A673 (cell line): ENCODE measurements at regions not wholly inside any gene's neighbourhood (a gene's known extent, or its start where the extent isn't known, plus 50 kb on each side); places are given as distances from the start of the nearest gene placed in this dataset.

Experiments
- BruUV-seq: library from RNA; stranded (reverse); fragments of 400-500 nt; replicated peaks from 2 replicates; lab custom pipeline; 2021; lab: Mats Ljungman, UMichigan
- CTCF ChIA-PET: fragments of 300-600 bp; sonication (Branson Sonifier 250); formaldehyde crosslinking; loops from one replicate; lab custom pipeline; 2022; ENCODE audit warnings: antibody characterized with exemption; lab: Charles Lee
- POLR2A ChIA-PET: fragments of 300-600 bp; sonication (Branson Sonifier 250); formaldehyde crosslinking; loops from one replicate; lab custom pipeline; 2022; ENCODE audit warnings: antibody characterized with exemption; ENCODE audit not compliant: low non-redundant PET; lab: Charles Lee
- DNase-seq: peaks from one replicate; pipeline ENCODE4 v3.0.0-alpha.2; 2015; ENCODE audit warnings: low spot score
- H3K27ac ChIP-seq: fragments of 200-600 bp; sonication (generic); 2 replicates; pipeline ENCODE4 v1.5.1; 2016; ENCODE audit warnings: mixed run types, low read depth, mild to moderate bottlenecking, mixed read lengths, antibody characterized with exemption, low read length; ENCODE audit not compliant: poor library complexity, severe bottlenecking
- H3K27me3 ChIP-seq: fragments of 200-600 bp; sonication (generic); replicated peaks from 2 replicates; pipeline ENCODE4 v1.6.1; 2017; ENCODE audit warnings: mixed run types, low read depth, mild to moderate bottlenecking, mixed read lengths, antibody characterized with exemption, low read length; ENCODE audit not compliant: insufficient read depth, poor library complexity
- H3K36me3 ChIP-seq: fragments of 200-600 bp; sonication (generic); 2 replicates; pipeline ENCODE4 v1.6.1; 2016; ENCODE audit warnings: mixed run types, mild to moderate bottlenecking, mixed read lengths, antibody characterized with exemption, low read length; ENCODE audit not compliant: insufficient read depth, poor library complexity, severe bottlenecking
- H3K4me1 ChIP-seq: fragments of 200-600 bp; sonication (generic); 2 replicates; pipeline ENCODE4 v1.6.1; 2017; ENCODE audit warnings: mixed run types, mild to moderate bottlenecking, mixed read lengths, antibody characterized with exemption, low read length; ENCODE audit not compliant: insufficient read depth, poor library complexity, severe bottlenecking
- H3K4me3 ChIP-seq: fragments of 200-600 bp; sonication (generic); 2 replicates; pipeline ENCODE4 v1.5.1; 2016; ENCODE audit warnings: low read depth, mixed run types, mild to moderate bottlenecking, mixed read lengths, low read length; ENCODE audit not compliant: poor library complexity, severe bottlenecking
- H3K9me3 ChIP-seq: fragments of 200-600 bp; sonication (generic); 2 replicates; pipeline ENCODE4 v1.6.1; 2016; ENCODE audit warnings: mixed run types, low read depth, mild to moderate bottlenecking, mixed read lengths, antibody characterized with exemption, low read length; ENCODE audit not compliant: poor library complexity, severe bottlenecking
- CTCF ChIP-seq: fragments of 300-800, 200-600 bp; sonication (generic); conservative IDR thresholded peaks from 2 replicates; pipeline ENCODE4 v1.5.1; 2017; ENCODE audit warnings: low read depth, mild to moderate bottlenecking, antibody characterized with exemption, low read length, moderate library complexity, mixed read lengths
- EZH2 ChIP-seq: fragments of 200-600 bp; sonication (generic); IDR thresholded peaks from 2 replicates; pipeline ENCODE4 v1.6.1; 2017; ENCODE audit warnings: borderline replicate concordance, low read depth, mild to moderate bottlenecking, mixed read lengths, antibody characterized with exemption, low read length; ENCODE audit not compliant: poor library complexity, severe bottlenecking
- intact Hi-C: fragments of 100-400 bp; cut with micrococcal nuclease; formaldehyde crosslinking; loops from one replicate; pipeline ENCODE4 v1.10.0; 2022; ENCODE audit not compliant: unreplicated experiment

GRCh38 chr5:29518176-29518575, 1675.3 kb upstream of the CDH6 start:
- H3K27ac ChIP-seq, result no peak overlapping the region
- BruUV-seq, result no TSS peak
- intact Hi-C loops, result no loop called here
- H3K27me3 ChIP-seq, result no peaks in the 10 kb centered on the region
- H3K4me1 ChIP-seq, result no peaks in the 10 kb centered on the region
- H3K9me3 ChIP-seq, result no peaks in the 10 kb centered on the region
- no peak for TF ChIP-seq EZH2
- no peak for TF ChIP-seq CTCF
- no peak overlapping the region for H3K4me3 ChIP-seq
- ChIA-PET POLR2A (no interaction called here), CTCF (no interaction called here)
- no peaks in the 10 kb centered on the region for H3K36me3 ChIP-seq
- no peak for DNase-seq

GRCh38 chr5:29516224-29516623, 1677.3 kb upstream of the CDH6 start:
- TF ChIP-seq CTCF (no peak), EZH2 (no peak)
- ChIA-PET POLR2A (no interaction called here), CTCF (no interaction called here)
- Histone ChIP-seq H3K27ac (no peak overlapping the region), H3K4me1 (no peaks in the 10 kb centered on the region), H3K36me3 (no peaks in the 10 kb centered on the region), H3K4me3 (no peak overlapping the region), H3K9me3 (no peaks in the 10 kb centered on the region), H3K27me3 (no peaks in the 10 kb centered on the region)
- no peak for DNase-seq
- no TSS peak for BruUV-seq
- intact Hi-C loops, result no loop called here

- POLR2A ChIA-PET, result no interaction called here
- intact Hi-C loops, result no loop called here
Measured at GRCh38 chr5:29508131-29508530, 1685.4 kb upstream of the CDH6 start.

More at GRCh38 chr5:29508131-29508530, 1685.4 kb upstream of the CDH6 start:
- no peaks in the 10 kb centered on the region for H3K36me3 ChIP-seq
- H3K4me1 ChIP-seq, result no peaks in the 10 kb centered on the region
- no peak overlapping the region for H3K27ac ChIP-seq
- no peak overlapping the region for H3K4me3 ChIP-seq
- no peaks in the 10 kb centered on the region for H3K9me3 ChIP-seq
- BruUV-seq, result no TSS peak
- H3K27me3 ChIP-seq, result no peaks in the 10 kb centered on the region
- CTCF ChIA-PET, result no interaction called here
- DNase-seq, result no peak
- TF ChIP-seq EZH2 (no peak), CTCF (no peak)
